GM19397 (cell line): ENCODE measurements at regions not wholly inside any gene's neighbourhood (a gene's known extent, or its start where the extent isn't known, plus 50 kb on each side); places are given as distances from the start of the nearest gene placed in this dataset.
"Not testable (repeated sequence)": the region's sequence is repeated elsewhere in the genome, so short reads cannot be mapped to it uniquely, and the experiment has no call there.

Source experiments
- ATAC-seq: cut with Tn5 transposase; IDR thresholded peaks from one replicate; pipeline ENCODE4 v1.9.1; 2021; ENCODE audit warnings: mild to moderate bottlenecking, moderate library complexity; ENCODE audit not compliant: unreplicated experiment

DNA sequence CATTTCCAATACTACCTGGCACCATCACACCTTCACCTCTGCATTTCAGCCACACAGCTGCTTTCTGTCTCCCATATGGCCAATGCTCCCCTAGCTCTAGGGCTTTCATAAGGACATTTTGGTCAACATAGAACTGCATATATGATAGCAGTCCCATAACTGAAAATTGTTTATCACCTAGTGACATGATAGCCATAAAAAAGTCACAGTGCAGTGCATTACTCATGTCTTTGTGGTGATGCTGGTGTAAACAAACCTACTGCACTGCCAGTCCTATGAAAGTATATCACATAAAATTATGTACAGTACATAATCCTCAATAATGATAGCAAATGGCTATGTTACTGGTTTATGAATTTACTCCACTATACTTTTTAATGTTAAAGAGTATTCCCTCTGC lies 221.0 kb downstream of the NAF1 start:
- ATAC-seq, result no peak

- ATAC-seq, result no peak
Observed at GRCh38 chr4:162943263-162943662, 223.4 kb downstream of the NAF1 start.

DNA sequence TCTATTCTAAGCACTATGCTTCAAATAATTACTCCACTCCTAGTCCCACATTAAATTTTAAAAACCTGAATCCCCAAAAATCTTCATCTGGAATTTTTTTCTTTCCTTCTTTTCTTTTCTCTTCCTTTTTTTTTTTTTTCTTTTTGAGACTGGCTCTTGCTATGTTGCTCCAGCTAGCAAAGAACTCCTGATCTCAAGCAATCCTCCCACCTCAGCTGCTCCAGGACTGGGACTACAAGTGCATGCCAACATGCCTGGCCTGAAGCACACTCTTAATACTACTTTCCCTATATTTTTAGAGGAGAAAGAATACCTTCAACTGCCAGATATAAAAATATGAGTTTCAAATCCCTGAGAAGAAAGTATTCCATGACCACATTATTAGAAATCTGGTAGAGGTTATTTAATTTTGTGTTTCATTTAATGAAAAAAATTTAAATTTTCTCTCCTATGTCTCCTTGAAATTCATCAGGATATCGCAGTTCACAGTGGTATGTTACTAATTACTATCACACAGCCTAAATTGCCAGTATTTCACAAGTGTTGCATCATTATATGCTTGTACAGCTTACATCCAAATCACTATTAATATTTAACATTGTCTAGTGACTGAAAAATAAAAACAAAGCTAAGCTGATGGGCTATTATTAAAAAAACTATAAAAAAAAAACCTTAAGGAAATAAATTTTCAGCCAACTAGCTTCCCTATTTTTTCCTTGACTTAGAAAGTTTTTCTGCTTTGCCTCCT lies 227.8 kb downstream of the NAF1 start:
- no peak for ATAC-seq

GRCh38 chr4:162935214-162935613 lies 231.5 kb downstream of the NAF1 start:
- ATAC-seq, result no peak

DNA sequence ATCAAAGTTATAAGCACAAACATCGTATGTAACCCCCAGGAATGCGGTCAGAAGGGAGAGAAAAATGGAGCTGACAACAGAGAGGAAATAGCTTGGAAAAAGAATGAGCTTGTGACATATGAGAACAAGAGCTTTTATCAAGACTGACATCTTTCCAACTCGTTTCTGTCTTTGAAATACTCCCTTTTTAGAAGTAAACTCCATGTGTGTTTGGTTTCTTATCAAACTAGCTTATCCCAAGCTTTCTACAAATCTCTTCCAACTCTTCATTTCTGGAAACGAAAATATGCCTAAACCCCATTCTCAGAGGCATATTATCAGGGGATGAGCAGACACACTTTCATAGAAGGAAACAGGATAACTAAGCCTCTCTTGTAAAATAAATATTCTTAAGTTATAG lies 235.4 kb downstream of the NAF1 start:
- ATAC-seq, result no peak

DNA sequence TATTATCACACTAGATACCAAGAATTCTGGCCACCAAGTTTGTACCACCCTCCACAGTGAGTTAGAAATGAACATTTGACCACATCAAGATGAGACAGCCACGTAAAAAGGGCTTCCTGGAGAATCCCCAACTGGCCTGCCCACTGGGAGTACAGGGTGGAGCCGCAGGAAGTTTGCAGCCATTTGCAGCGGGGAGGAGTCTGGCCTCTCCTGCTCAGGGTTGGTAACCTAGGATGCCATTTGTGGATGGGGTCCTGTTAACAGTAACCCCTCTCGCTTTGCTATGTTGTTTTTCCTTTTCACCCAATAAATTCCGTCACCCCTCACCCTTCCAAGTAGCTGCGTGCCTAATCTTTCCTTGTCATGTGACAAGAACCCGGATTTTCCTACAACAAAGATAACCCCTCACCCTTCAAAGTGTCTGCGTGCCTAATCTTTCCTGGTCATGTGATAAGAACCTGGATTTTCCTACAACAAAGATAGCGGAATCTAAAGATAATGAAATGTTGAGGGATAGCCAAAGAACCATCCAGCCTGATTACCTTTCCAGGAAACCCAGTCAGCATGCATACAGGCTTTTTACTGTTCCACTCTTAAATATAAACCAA lies 245.4 kb downstream of the NAF1 start:
- ATAC-seq, result no peak

DNA sequence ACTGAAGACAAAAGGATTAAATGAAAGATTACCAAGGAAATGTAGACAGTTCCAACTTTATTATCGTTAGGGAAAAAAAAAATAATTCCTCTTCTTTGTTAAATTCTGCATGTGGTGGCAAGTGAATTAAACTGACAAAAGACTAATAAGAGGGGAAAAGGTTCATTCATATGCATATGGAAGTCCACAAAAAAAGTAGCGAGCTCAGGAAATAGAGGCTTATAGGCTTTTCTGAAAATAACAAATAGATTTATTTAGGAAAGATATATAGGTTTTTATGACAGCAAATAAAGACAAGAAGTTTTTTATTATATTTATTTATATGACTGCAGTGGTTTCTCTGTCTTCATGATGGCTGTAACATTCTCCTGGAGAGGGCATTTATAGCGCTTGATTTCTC lies 246.0 kb downstream of the NAF1 start:
- ATAC-seq, result no peak

DNA sequence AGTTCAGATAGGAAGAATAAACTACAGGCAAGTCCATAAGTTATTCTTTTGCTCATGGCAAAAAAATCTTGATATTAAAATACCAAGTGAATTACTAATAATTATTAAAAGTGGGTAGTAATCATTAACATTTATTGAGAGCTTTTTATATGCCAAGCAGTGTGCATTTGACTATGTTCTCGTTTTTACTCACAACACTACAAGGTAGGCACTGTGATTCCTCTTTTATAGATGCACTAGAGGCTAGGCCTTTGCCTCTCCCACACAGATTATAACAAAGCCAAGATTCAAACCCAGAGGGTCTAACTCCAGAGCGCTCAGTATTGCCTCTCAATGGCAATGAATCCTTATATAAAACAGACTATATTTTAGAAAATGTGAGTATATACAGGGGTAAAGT lies 254.2 kb downstream of the NAF1 start:
- ATAC-seq, result no peak

DNA sequence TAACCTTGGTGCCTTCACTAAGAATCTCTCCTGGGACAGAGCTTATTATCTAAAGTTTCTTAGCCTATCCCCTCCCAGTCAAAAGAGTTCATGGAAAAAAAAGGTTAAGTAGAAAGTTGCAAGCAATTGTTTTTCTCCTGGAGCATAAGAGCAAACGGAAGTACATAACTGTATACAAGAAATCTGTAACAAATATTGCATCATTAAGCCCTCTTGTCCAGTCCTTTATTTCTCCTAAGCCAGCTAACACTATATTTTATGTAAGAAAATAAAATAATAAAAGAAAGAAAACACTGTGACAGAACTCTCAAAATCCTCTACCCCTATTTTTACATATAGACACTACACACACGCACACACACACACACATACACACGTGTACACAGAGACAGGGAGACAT lies 255.3 kb downstream of the NAF1 start:
- ATAC-seq, result no peak

- ATAC-seq, result no peak
Observed at GRCh38 chr4:162909952-162910351, 256.7 kb downstream of the NAF1 start.

- ATAC-seq, result no peak
Observed at GRCh38 chr4:162894387-162894786, 272.3 kb downstream of the NAF1 start.

GRCh38 chr4:162891788-162892707 lies 274.6 kb downstream of the NAF1 start:
- ATAC-seq, result peak; percentile 98

DNA sequence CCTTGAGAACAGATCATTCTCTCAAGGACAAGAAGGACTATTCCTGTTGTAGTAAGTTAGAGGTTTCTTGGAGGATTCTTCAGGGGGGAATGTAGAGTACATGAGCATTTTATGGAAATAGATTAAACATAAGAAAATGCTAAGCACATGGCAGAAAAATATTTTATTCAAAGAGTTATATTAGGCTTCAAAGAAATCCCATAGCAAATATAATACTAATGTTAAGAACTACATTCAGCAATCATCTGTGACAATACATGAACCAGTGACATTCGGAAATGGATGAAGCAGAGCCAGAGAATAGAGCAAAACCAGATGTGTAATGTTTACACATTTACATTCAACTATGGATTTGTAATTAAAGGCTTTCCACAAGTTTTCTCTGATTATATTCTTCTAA lies 288.6 kb downstream of the NAF1 start:
- no peak for ATAC-seq

DNA sequence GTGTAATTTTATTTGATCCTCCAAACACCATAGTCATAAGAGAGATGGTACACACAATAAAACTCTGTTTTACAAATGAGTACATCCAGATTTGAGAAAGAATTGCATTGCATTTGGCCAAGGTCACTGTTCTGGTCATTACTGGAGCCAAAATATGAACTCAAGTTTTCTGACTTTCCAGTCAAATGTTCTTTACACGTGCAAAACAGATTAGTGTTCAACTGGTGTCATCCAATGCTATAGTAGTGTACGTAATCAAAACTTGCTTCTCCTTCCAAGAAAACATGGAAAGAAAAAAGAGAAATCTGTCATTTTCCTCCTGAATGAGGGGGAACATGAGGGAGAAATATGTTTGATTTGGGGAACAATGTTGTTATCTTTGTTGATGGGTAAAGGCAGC lies 291.9 kb downstream of the NAF1 start:
- ATAC-seq, result no peak

DNA sequence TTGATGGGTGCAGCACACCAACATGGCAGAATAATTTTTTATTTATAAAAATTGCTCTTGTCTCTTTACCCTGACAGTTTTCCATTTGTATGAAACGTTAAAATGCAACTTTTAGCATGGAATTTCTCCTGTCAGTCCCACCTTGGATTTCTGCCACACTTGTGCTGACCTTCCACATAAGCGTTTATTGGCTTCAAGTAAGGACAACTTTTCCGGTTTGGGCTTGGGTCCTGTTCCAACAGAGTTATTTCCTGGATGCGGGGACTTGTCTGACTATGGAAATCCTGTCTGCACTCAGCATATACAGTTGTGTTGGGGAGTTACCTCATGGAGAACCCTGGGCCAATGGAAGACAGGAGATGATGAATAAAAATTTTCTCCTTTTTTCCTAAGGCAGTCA lies 294.7 kb downstream of the NAF1 start:
- no peak for ATAC-seq

DNA sequence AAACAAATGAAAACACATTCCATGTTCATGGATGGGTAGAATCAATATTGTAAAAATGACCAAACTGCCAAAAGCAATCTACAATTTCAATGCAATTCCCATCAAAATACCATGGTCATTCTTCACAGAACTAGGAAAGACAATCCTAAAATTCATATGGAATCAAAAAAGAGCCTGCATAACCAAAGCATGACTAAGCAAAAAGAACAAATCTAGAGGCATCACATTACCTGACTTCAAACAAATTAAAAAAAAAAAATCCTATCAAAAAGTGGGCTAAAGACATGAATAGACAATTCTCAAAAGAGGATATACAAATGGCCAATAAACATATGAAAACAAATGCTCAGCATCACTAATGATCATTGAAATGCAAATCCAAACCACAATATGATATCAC lies 297.5 kb downstream of the NAF1 start:
- no peak for ATAC-seq

- ATAC-seq, result no peak
Observed at GRCh38 chr4:162866565-162866964, 300.1 kb downstream of the NAF1 start.

GRCh38 chr4:162865102-162865501 lies 301.6 kb downstream of the NAF1 start:
- ATAC-seq, result peak; percentile 74

DNA sequence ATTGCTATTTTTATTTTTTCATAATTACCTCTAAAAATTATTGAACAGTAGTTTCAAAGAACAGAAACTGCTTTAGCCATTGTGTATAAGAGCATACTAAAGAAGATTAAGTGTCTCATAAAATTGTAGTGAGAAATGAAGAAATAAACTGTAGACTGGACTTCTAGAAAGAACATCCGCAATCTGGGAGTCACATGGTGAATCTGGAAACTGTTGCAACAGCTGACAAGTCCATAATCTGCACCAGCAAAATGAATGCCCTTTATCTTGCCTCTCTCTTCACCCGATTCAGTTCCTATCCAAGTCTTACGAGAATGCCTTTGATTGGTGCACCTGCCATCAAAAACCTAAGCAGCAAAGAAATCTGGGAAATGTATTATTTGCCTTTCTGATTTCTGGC lies 312.9 kb downstream of the NAF1 start:
- no peak for ATAC-seq

DNA sequence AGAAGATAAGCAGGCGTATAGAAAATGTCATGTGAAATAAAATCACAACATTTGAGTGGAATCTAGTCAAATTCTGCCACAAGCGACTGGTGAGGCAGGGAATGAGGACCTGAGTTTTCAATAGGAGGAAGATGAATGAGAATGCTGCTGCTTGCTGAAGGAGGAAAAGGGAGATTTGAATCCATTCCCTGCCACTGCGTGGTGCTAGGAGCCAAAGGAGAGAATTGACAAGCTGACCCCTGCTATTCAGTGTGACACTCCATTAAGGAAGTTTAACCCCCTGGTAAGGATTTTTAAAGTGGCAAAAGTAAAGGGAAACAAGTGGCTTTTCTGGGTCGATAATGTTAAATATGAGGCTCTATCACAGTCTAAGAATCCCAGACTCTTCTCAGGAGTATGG lies 314.0 kb downstream of the NAF1 start:
- ATAC-seq, result no peak

GRCh38 chr4:162851241-162851758 lies 315.4 kb downstream of the NAF1 start:
- ATAC-seq, result not testable (repeated sequence)

DNA sequence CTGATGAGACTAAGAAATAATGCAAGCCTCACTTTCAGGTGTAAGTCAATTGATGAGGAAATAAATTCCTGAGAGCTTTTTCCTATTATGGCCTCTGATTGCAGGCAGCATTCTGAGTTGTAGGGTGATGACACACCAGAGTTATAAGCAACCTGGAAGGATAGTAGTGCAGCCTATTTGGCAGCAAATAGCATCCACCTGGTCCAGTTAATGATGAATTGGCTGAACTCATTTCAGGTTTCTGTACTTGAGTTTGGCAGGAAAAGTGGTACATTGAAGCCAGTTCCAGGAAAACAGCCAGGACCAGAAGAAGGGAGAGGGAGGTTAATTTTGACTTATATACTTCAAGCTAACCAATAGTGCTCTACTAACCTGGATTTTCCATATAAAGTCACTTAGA lies 316.8 kb downstream of the NAF1 start:
- ATAC-seq, result no peak
